GM19238 (cell line): ENCODE measurements at regions not wholly inside any gene's neighbourhood (a gene's known extent, or its start where the extent isn't known, plus 50 kb on each side); places are given as distances from the start of the nearest gene placed in this dataset.

Experiments
- DNase-seq: peaks from one replicate; pipeline ENCODE4 v3.0.0; 2011; ENCODE audit warnings: low spot score; ENCODE audit not compliant: insufficient read length

GRCh38 chr2:2771721-2772411 lies 440.8 kb upstream of the MYT1L start:
- DNase-seq: no peak

DNA sequence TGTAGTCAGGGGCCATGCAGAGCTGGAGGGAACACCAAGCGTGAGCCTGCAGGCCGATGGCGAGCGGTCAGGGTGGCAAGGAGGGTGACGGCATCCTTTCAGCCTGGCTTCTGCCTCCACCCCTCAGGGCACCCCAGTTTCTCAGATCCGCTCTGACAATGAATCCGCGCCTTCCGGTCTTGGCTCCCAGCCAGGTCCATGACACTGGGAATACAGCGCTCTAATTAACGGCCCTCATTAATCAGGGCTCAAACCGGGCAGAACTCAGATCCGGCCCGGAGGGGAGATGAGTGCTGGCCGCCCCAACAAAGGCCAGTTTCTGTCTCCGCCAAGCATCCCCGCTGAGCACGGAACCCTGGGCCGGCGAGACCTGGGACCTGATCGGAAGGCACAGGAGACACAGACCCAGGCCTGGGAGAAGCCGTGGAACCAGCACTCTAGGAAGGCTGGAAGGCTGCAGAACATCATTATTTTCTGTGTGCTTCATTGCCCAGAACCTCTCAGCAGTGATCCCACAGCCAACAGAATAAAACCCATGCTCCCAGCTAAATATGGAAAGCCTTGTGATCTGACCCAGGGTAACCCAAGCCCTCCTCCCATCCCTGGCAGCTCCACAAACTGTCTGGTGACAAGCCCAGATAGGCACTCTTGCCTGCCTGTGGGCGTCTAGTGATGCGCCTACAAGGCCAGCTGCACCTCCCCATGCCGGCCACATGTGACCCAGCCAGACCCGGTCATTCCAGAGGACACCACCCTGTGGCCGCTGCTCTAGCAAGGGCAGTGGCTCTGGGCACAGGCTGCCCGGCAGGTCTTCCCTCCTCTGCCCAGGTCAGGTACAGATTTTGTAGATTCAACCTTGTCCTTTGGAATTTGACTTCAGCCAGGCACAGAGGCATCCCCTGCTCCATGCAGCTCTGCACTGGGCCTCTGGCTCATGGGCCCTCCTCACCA lies 438.7 kb upstream of the MYT1L start:
- DNase-seq: no peak

GRCh38 chr2:2768476-2768875 lies 437.4 kb upstream of the MYT1L start:
- DNase-seq: no peak

DNA sequence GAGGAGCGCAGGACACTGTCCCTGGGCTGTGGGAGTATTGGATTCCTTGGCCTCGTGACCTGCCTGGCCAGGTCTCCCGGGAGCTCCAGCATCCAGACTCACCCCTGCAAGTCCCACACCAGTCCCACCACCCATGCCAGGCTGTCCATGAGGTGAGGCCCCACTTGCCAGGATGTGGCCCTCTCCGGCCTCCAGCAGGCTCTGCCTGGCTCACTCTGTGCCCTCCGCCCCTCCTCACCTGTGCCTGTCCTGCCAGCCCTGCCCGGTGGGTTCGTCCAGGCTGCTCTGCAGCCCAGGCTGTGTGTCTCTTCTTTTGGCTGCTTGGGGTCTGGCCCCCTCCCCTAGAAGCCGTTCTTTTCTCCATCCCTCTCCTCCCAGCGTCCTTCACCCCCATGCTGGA lies 436.8 kb upstream of the MYT1L start:
- no peak for DNase-seq

- no peak for DNase-seq
Measured at GRCh38 chr2:2765839-2766495, 434.9 kb upstream of the MYT1L start.

- DNase-seq: no peak
Measured at GRCh38 chr2:2765176-2765800, 434.2 kb upstream of the MYT1L start.

GRCh38 chr2:2764739-2765138 lies 433.7 kb upstream of the MYT1L start:
- no peak for DNase-seq

GRCh38 chr2:2764001-2764355 lies 432.9 kb upstream of the MYT1L start:
- DNase-seq: no peak

- DNase-seq: no peak
Measured at GRCh38 chr2:2763351-2764000, 432.4 kb upstream of the MYT1L start.

DNA sequence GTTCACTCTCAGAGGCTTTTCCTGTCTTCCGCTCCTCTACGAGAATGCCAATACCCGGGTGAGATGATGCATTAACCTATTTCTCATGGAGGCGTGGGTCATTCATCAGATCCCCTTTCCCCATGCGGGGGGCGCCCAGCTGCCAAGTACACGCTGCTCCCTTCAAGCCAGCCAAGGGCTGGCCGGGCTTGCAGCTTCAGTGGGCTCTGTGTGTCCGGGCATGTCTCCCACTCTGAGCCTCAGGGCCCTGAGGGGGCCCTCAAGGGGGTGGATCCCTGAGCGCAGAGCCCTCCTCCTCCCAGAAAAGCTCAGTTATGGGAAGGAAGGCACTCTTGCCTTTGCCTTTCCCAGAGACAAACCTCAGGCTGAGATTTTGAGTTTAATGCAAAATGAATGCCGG lies 431.8 kb upstream of the MYT1L start:
- no peak for DNase-seq

GRCh38 chr2:2762166-2762908 lies 431.3 kb upstream of the MYT1L start:
- DNase-seq: no peak

GRCh38 chr2:2758793-2759367 lies 427.8 kb upstream of the MYT1L start:
- DNase-seq: no peak

DNA sequence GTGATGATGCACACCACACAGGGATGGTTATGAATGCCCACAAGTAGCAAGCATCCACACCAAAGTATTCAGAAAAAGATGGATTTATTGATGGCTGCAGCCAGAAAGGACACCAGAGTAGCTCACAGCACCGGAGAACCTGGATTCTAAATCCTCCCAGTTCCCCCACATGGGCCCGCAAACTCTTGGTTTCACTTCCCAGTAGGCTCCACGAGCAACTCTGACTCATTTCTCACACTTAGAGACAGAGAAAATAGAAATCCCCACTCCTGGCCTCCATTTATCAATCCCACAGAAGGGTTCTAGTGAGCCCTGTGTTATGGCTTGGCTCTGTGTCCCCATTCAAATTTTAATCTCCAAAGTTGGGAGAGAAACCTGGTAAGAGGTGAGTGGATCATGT lies 426.7 kb upstream of the MYT1L start:
- DNase-seq: no peak

DNA sequence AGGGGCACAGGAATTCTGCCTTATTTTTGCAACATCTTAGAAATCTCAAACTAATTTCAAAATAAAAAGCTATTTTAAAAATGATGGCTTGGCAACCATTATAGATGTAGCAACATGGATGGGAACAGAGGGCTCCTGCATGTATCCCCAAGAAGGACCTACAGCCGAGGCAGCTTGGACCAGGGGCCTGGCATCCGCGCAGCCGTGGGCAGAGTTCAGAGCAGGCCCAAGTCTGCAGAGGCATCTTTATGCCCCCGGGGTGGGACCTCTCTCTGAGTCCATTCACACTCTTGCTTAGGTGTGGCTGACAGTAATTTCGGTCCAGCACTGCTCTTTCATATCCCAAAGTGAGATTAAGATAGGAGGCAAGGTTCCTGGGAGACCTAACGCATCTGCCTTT lies 425.8 kb upstream of the MYT1L start:
- no peak for DNase-seq

- no peak for DNase-seq
Measured at GRCh38 chr2:2755990-2756389, 424.9 kb upstream of the MYT1L start.

DNA sequence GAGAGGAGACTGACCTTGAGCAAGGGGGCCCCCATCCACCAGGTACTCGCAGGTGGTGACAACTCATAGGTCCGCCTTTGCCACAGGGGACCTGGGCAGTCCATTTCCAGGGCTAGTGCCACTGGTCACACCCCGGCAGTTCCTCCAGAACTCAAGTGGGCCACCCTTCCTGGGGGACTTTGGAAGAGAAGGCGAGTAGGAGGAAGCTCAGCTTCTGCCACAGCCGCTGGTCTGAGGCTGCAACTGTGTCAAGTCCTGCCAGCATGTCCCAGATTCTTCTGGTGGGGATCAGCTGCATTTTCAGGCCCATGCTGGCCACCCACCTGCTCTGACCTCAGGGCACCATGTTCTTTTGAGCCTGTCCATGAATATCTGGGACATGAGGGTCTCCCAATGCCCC lies 423.9 kb upstream of the MYT1L start:
- DNase-seq: no peak

GRCh38 chr2:2751715-2752315 lies 420.7 kb upstream of the MYT1L start:
- DNase-seq: no peak

DNA sequence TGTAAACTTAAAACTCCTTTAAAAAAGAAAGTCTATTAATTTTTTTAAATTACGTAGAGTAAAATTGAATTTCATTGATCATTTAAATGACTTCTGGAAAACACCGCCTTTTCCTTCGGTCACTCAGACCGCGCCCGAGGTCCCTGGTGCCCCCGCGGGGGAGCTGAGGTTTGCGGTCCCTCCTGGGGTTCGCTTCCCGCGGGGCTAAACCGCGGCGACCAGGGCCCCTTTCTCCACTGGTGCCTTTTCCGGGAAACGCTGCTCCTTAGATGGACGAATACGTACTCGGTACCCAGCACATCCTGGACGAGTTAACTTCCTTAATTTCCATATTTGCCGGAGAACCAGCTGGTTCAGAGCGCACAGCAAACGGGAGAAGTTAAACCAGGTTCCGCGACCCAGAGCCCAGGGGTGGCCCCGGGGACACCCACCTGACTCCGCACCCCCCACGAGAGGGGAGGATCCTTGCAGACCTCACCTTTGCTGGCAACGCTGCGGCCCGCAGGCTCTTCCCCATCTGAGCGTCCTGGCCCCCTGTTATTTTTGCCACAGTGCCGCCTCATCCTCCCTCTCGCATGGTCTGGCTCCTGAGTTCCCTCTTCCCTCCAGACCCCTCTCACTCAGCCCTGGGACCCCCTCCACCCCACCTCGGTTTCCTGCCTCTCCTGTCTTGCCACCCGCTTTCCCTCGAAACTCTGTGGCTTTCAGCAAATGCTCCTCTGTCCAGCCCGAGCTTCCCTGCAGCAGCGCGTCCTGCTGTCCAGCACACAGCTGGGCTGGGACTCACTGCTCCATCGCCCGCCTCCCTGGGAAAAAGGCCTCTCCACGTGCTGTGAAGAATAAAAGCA lies 420.0 kb upstream of the MYT1L start:
- DNase-seq: no peak

GRCh38 chr2:2749206-2749598 lies 418.1 kb upstream of the MYT1L start:
- DNase-seq: no peak
